A673 (cell line): ENCODE measurements at regions not wholly inside any gene's neighbourhood (a gene's known extent, or its start where the extent isn't known, plus 50 kb on each side); places are given as distances from the start of the nearest gene placed in this dataset.

Experiments
- BruUV-seq: library from RNA; stranded (reverse); fragments of 400-500 nt; replicated peaks from 2 replicates; lab custom pipeline; 2021; lab: Mats Ljungman, UMichigan
- CTCF ChIA-PET: fragments of 300-600 bp; sonication (Branson Sonifier 250); formaldehyde crosslinking; loops from one replicate; lab custom pipeline; 2022; ENCODE audit warnings: antibody characterized with exemption; lab: Charles Lee
- POLR2A ChIA-PET: fragments of 300-600 bp; sonication (Branson Sonifier 250); formaldehyde crosslinking; loops from one replicate; lab custom pipeline; 2022; ENCODE audit warnings: antibody characterized with exemption; ENCODE audit not compliant: low non-redundant PET; lab: Charles Lee
- DNase-seq: peaks from one replicate; pipeline ENCODE4 v3.0.0-alpha.2; 2015; ENCODE audit warnings: low spot score
- H3K27ac ChIP-seq: fragments of 200-600 bp; sonication (generic); 2 replicates; pipeline ENCODE4 v1.5.1; 2016; ENCODE audit warnings: mixed run types, low read depth, mild to moderate bottlenecking, mixed read lengths, antibody characterized with exemption, low read length; ENCODE audit not compliant: poor library complexity, severe bottlenecking
- H3K27me3 ChIP-seq: fragments of 200-600 bp; sonication (generic); replicated peaks from 2 replicates; pipeline ENCODE4 v1.6.1; 2017; ENCODE audit warnings: mixed run types, low read depth, mild to moderate bottlenecking, mixed read lengths, antibody characterized with exemption, low read length; ENCODE audit not compliant: insufficient read depth, poor library complexity
- H3K36me3 ChIP-seq: fragments of 200-600 bp; sonication (generic); 2 replicates; pipeline ENCODE4 v1.6.1; 2016; ENCODE audit warnings: mixed run types, mild to moderate bottlenecking, mixed read lengths, antibody characterized with exemption, low read length; ENCODE audit not compliant: insufficient read depth, poor library complexity, severe bottlenecking
- H3K4me1 ChIP-seq: fragments of 200-600 bp; sonication (generic); 2 replicates; pipeline ENCODE4 v1.6.1; 2017; ENCODE audit warnings: mixed run types, mild to moderate bottlenecking, mixed read lengths, antibody characterized with exemption, low read length; ENCODE audit not compliant: insufficient read depth, poor library complexity, severe bottlenecking
- H3K4me3 ChIP-seq: fragments of 200-600 bp; sonication (generic); 2 replicates; pipeline ENCODE4 v1.5.1; 2016; ENCODE audit warnings: low read depth, mixed run types, mild to moderate bottlenecking, mixed read lengths, low read length; ENCODE audit not compliant: poor library complexity, severe bottlenecking
- H3K9me3 ChIP-seq: fragments of 200-600 bp; sonication (generic); 2 replicates; pipeline ENCODE4 v1.6.1; 2016; ENCODE audit warnings: mixed run types, low read depth, mild to moderate bottlenecking, mixed read lengths, antibody characterized with exemption, low read length; ENCODE audit not compliant: poor library complexity, severe bottlenecking
- EZH2 ChIP-seq: fragments of 200-600 bp; sonication (generic); IDR thresholded peaks from 2 replicates; pipeline ENCODE4 v1.6.1; 2017; ENCODE audit warnings: borderline replicate concordance, low read depth, mild to moderate bottlenecking, mixed read lengths, antibody characterized with exemption, low read length; ENCODE audit not compliant: poor library complexity, severe bottlenecking
- intact Hi-C: fragments of 100-400 bp; cut with micrococcal nuclease; formaldehyde crosslinking; loops from one replicate; pipeline ENCODE4 v1.10.0; 2022; ENCODE audit not compliant: unreplicated experiment
- TF ChIP-seq, protein P1 (sequence below): fragments of 300-800, 200-600 bp; sonication (generic); conservative IDR thresholded peaks from 2 replicates; pipeline ENCODE4 v1.5.1; 2017; ENCODE audit warnings: low read depth, mild to moderate bottlenecking, antibody characterized with exemption, low read length, moderate library complexity, mixed read lengths

GRCh38 chr13:106306748-106307277, 228.6 kb downstream of the EFNB2 start:
- intact Hi-C loops: no loop called here
- Histone ChIP-seq H3K9me3 (no peaks in the 10 kb centered on the region), H3K27me3 (no peaks in the 10 kb centered on the region), H3K27ac (no peak overlapping the region), H3K36me3 (no peaks in the 10 kb centered on the region), H3K4me3 (no peak overlapping the region), H3K4me1 (no peaks in the 10 kb centered on the region)
- no peak for DNase-seq
- no TSS peak for BruUV-seq
- POLR2A ChIA-PET: no interaction called here
- TF ChIP-seq, protein P1, sequence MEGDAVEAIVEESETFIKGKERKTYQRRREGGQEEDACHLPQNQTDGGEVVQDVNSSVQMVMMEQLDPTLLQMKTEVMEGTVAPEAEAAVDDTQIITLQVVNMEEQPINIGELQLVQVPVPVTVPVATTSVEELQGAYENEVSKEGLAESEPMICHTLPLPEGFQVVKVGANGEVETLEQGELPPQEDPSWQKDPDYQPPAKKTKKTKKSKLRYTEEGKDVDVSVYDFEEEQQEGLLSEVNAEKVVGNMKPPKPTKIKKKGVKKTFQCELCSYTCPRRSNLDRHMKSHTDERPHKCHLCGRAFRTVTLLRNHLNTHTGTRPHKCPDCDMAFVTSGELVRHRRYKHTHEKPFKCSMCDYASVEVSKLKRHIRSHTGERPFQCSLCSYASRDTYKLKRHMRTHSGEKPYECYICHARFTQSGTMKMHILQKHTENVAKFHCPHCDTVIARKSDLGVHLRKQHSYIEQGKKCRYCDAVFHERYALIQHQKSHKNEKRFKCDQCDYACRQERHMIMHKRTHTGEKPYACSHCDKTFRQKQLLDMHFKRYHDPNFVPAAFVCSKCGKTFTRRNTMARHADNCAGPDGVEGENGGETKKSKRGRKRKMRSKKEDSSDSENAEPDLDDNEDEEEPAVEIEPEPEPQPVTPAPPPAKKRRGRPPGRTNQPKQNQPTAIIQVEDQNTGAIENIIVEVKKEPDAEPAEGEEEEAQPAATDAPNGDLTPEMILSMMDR: no peak
- TF ChIP-seq EZH2: no peak
- CTCF ChIA-PET: no interaction called here

GRCh38 chr13:106302843-106303242, 232.6 kb downstream of the EFNB2 start:
- POLR2A ChIA-PET: no interaction called here
- Histone ChIP-seq H3K36me3 (no peaks in the 10 kb centered on the region), H3K9me3 (no peaks in the 10 kb centered on the region), H3K27ac (no peak overlapping the region), H3K4me1 (no peaks in the 10 kb centered on the region), H3K27me3 (no peaks in the 10 kb centered on the region), H3K4me3 (no peak overlapping the region)
- no TSS peak for BruUV-seq
- TF ChIP-seq, protein P1: no peak
- TF ChIP-seq EZH2: no peak
- CTCF ChIA-PET: no interaction called here
- intact Hi-C loops: no loop called here
- DNase-seq: no peak

GRCh38 chr13:106302011-106302410, 233.5 kb downstream of the EFNB2 start:
- Histone ChIP-seq H3K27me3 (no peaks in the 10 kb centered on the region), H3K9me3 (no peaks in the 10 kb centered on the region), H3K36me3 (no peaks in the 10 kb centered on the region), H3K27ac (no peak overlapping the region), H3K4me3 (no peak overlapping the region), H3K4me1 (no peaks in the 10 kb centered on the region)
- intact Hi-C loops: no loop called here
- TF ChIP-seq, protein P1: no peak
- no peak for TF ChIP-seq EZH2
- no peak for DNase-seq
- CTCF ChIA-PET: no interaction called here
- no TSS peak for BruUV-seq
- POLR2A ChIA-PET: no interaction called here
